HEK293T (cell line): ENCODE measurements at regions not wholly inside any gene's neighbourhood (a gene's known extent, or its start where the extent isn't known, plus 50 kb on each side); places are given as distances from the start of the nearest gene placed in this dataset.

ENCODE experiments used
- BHLHE40 ChIP-seq: fragments of 450-650 bp; IDR thresholded peaks from 2 replicates; pipeline ENCODE4 v1.6.1; 2016; ENCODE audit warnings: mild to moderate bottlenecking, moderate library complexity, borderline replicate concordance
- CTBP1 ChIP-seq: fragments of 450-650 bp; IDR thresholded peaks from 2 replicates; pipeline ENCODE4 v1.6.1; 2016; ENCODE audit warnings: borderline replicate concordance
- FOXK2 ChIP-seq: fragments of 450-650 bp; IDR thresholded peaks from 2 replicates; pipeline ENCODE4 v1.6.1; 2016; ENCODE audit warnings: mild to moderate bottlenecking
- FOXM1 ChIP-seq: fragments of 450-650 bp; IDR thresholded peaks from 2 replicates; pipeline ENCODE4 v1.6.1; 2017; ENCODE audit warnings: mild to moderate bottlenecking, borderline replicate concordance
- SP1 ChIP-seq: fragments of 450-650 bp; IDR thresholded peaks from 2 replicates; pipeline ENCODE4 v1.6.1; 2017
- SUZ12 ChIP-seq: fragments of 450-650 bp; IDR thresholded peaks from 2 replicates; pipeline ENCODE4 v1.6.1; 2016; ENCODE audit warnings: mild to moderate bottlenecking
- TARDBP ChIP-seq: fragments of 450-650 bp; IDR thresholded peaks from 2 replicates; pipeline ENCODE4 v1.6.1; 2016
- ZNF384 ChIP-seq: fragments of 450-650 bp; IDR thresholded peaks from 2 replicates; pipeline ENCODE4 v1.6.1; 2016

DNA sequence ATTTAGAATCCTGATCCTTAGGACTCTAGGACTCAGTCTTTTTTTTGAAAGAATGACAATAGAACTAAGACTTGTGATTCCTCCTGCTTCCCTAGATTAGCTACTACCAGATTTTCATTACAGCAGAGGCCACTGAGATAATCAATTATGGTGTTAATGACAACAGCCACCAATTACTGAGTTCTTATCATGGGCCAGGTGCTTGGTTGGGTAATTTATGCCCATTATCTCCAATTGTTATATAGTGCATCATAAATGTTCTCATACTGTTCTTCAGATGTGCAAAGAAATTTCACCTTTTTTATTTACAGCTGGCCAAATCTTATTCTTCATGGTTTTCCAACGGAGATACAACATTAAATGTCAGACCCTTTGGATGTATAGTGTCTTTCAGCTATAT lies 162.9 kb upstream of the CMC1 start:
- TF ChIP-seq TARDBP (no peak), BHLHE40 (no peak), FOXM1 (no peak), FOXK2 (no peak), SP1 (no peak), SUZ12 (no peak), CTBP1 (no peak), ZNF384 (no peak)
